ENCODE measurements at regions not wholly inside any gene's neighbourhood (a gene's known extent, or its start where the extent isn't known, plus 50 kb on each side); places are given as distances from the start of the nearest gene placed in this dataset.

DNA sequence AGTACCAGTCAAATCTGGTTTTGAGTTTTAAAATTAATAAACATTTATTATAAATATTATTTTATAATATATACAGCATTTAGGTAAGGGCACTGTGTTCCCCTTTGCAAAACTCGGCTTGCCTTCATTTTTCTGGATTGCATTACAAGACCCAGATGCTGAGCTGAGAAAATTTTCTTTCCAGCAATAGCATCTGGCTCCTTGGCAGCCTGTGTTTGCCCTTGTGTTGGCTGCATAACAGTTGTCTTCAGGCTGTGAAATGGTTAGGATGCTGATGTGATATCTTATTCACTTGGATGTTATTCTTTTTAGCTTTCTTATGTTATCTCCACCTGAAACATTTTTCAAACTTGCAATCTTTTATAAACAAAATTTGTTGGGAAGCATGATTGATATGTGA lies 784.4 kb downstream of the DACH1 start:
- no peak for DNase-seq (ENCODE audit: low read depth)

DNA sequence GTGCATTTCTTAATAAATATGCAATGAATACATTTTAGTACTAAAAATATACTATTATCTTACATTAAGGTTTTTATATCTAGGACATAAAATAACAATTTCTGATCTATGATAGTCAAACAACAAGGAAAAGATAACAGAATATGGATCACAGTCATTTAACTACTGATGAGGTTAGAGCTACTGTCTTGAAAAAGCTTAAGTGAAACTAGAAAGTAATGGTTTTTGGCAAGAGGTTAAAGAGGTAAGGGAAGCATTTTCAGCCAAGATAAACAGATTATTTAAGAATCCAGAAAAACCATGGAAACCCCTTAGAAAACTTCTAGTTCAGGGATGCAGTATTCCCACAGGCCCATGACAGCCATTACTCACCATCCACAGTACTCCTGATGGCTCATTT lies 787.4 kb downstream of the DACH1 start:
- DNase-seq (ENCODE audit: low read depth), result no peak

DNA sequence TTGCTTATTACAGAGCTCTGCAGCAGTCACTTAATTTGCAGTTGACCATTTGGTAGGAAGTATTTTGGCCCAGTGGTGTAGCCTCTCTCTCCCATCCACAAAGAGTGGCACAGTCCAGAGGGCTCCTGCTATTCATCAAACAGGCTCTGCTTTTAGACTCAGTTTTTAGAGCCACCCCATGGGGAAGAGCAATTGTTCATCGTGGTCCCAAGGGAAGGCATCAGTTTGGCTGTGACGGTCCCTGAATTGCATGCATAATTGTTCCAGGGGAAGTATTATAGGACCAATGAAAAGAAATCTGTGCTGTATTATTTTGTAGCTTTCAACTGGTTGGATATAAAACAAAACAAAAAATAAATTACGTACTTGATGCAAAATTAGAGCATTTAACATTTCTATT lies 799.0 kb downstream of the DACH1 start:
- DNase-seq (ENCODE audit: low read depth), result no peak

- DNase-seq (ENCODE audit: low read depth), result no peak
These were observed 799.7 kb downstream of the DACH1 start for GRCh38 chr13:71067165-71067815.

GRCh38 chr13:71056581-71056980 lies 810.4 kb downstream of the DACH1 start:
- DNase-seq (ENCODE audit: low read depth), result no peak

GRCh38 chr13:71055644-71056043 lies 811.4 kb downstream of the DACH1 start:
- DNase-seq (ENCODE audit: low read depth), result no peak

- DNase-seq (ENCODE audit: low read depth), result no peak
These were observed 812.0 kb downstream of the DACH1 start for GRCh38 chr13:71055047-71055446.

- no peak for DNase-seq (ENCODE audit: low read depth)
These were observed 812.6 kb downstream of the DACH1 start for GRCh38 chr13:71054358-71054757.

- no peak for DNase-seq (ENCODE audit: low read depth)
These were observed 815.4 kb downstream of the DACH1 start for GRCh38 chr13:71051573-71051972.

DNA sequence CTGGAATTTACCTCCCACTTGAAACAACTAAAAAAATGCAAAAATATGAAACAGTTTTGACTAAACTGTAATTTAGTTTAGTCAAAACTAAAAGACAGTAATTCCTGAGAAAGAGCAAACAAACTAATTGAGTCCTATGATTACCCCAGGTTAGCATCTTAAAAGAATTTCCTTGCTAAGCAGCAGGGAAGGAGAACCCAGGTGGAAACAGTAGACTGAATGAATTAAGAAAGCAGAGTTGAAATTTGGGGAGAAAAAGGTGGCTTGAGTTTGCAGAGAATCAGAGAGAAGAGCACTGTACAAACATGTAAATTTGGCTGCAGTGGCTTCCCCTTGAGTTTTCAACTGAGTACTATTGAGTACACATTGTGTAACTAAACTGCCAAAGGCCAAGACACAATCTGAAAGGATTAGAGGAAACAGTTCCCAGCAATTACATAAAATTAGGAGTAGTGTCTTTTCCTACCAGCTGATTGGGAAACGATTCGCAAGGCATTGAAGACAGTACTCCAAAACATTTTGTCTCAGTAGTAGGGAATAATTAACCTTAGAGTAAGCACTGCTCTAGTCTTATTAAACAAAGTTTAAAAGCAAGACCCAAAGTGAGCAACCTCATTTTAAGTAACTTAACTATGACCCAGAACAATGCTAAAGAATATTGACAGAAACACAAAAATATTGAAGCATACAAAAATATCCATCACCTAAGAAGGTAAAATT lies 820.5 kb downstream of the DACH1 start:
- DNase-seq (ENCODE audit: low read depth), result no peak

DNA sequence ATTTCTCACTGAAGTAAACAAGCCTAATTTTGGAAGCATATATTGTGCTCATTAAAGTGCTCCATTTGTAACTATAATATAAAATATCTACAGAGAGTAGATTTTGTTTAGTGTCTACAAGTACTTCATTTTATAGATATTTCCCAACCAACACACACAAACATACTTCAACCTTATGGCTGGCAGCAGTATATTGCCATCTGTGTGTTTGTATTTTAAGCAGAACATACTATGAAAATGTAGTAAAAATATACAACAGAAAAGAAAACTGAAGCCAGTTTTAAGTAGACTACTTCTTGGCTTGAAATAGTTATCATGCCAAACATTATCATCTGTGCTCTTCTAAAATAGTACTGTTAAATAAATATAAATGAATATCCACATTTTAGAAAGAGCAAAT lies 821.9 kb downstream of the DACH1 start:
- DNase-seq (ENCODE audit: low read depth), result no peak

DNA sequence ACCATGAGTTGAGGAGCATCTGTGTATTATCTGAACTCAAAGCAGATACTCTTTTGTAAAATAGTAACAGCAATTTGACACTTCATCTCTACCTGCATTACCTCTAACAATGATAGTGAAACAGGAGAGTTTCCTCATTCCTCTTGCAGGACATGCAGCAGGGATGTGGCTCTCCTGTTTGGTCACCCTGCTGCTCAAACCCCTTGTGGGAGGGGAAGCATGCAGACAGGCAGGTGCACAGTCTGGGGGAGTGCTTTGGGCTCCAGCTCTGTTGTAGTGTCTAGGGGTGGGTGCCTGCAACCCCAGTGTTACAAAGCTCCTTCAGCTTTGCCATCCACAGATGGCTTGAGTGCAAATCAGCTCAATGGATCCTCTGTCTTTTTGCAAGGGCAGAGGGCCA lies 827.6 kb downstream of the DACH1 start:
- DNase-seq (ENCODE audit: low read depth), result no peak

GRCh38 chr13:71034018-71034417 lies 833.0 kb downstream of the DACH1 start:
- no peak for DNase-seq (ENCODE audit: low read depth)

DNA sequence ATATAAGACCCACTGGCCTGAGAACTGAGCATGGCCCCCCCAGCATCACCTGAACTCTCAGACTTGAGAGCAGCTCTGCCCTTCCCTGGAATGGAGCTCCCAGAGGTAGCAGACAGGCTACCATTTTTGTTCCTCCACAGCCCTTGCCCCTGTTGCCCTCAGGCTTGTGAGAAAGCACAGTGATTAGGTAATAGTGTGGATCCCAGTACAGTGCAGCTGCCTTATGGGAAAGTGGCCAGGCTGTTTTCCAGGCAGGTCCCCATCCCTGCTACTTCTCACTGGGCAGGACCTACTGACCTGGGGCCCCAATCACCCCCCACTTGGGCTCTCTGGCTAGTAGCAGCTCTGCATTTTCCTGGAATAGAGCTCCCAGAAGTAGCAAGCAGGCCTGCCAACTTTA lies 834.0 kb downstream of the DACH1 start:
- DNase-seq (ENCODE audit: low read depth), result no peak

DNA sequence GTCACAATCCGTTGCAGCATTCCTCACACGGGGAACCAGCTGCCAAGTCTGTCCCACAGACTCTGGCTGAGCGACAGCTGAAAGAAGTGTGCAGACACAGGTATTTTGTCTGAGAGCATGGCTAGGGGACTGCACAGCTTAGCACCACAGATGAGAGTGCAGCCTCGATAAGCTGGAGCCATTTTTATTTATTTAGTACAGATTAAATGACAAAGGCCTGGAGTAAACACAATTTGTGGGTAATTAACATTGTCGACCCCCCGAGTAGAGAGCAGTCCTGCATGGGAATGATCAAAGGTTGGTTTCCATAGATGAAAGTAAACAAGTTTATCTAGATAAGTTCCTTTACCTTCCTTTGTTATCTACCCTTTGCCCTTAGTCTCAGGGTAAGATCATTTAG lies 836.2 kb downstream of the DACH1 start:
- no peak for DNase-seq (ENCODE audit: low read depth)

- no peak for DNase-seq (ENCODE audit: low read depth)
These were observed 838.1 kb downstream of the DACH1 start for GRCh38 chr13:71028884-71029283.

DNA sequence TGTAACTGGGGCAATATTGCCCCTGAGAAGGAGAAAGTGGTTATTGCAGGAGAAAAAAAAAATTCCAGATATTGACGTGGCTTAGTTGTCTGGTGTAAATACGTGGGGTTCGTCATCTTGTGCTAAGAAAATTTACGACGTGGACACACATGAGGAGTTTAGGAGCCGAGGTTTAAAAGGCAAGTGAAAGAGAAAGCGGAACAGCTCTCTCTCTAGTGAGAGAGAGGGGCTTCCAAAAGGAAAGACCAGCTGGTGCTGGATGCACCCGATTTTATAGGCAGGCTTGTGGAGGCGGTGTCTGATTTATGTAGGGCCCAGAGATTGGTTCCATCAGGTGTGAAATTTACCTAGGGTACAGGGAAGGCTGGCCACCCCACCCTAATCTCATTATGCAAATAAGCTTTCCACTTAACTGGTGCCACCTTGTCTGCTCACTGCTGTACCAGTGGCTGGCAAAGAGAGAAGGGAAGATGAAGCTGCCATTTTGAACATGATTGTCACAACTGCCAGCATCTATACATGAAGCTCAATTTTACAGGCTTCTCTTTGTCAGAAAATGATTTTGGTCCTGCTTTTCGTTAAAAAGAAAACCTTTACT lies 845.1 kb downstream of the DACH1 start:
- no peak for DNase-seq (ENCODE audit: low read depth)

DNA sequence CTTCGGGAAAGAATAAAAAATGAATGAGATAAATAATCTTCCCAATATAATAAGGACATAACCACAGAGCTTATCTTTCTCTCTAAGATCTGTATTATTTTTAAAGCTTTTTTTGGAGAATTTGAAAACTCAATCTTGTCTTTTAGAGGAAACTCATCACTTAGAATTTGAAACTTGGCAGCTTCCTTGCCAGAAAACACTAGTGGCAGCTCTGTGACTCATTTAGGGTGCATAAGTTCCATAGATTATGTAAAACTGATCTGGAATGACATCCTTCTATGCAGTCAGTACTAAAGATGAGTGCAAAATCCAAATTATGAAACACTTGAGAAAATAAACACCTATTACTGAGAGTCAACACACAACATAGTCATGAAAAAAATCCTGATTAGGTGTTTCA lies 848.0 kb downstream of the DACH1 start:
- no peak for DNase-seq (ENCODE audit: low read depth)

DNA sequence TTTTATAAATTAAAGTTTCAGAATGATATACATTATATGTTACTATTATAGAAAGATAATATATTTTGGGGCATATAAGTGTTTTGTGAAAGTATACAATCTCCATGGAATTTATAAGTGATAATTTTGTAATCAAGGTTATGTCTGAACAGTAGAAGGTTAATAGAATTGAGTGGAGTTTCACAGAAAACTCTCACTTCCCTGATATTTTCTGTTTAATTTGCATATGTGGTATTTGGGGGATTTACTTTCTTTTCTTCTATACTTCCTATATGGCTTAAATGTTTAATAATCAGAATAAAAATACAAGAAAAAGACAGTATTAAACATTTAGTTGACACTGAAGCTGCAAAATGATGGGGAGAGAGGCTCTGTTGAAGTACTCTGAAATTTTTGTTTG lies 848.5 kb downstream of the DACH1 start:
- DNase-seq (ENCODE audit: low read depth), result no peak

GRCh38 chr13:71017607-71018006 lies 849.4 kb downstream of the DACH1 start:
- DNase-seq (ENCODE audit: low read depth), result no peak

DNA sequence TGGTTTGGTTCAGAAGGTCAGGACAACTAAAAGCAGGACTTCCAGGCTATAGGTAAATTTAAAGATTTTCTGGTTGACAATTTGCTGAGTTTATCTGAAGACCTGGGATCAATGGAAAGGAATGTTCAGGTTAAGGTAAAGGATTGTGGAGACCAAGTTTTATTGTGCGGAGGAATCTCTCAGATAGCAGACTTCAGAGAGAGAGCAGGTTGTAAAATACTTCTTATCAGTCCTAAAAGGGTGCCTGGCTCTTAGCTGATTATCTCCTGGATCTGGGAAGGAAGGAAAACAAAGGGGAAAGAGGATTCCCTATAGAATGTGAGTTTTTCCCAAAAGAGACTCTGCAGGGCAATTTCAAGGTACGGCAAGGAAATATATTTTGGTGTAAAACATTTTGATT lies 851.5 kb downstream of the DACH1 start:
- no peak for DNase-seq (ENCODE audit: low read depth)

- DNase-seq (ENCODE audit: low read depth), result no peak
These were observed 852.0 kb downstream of the DACH1 start for GRCh38 chr13:71015021-71015420.

- DNase-seq (ENCODE audit: low read depth), result no peak
These were observed 861.1 kb downstream of the DACH1 start for GRCh38 chr13:71005919-71006318.

- no peak for DNase-seq (ENCODE audit: low read depth)
These were observed 871.7 kb downstream of the DACH1 start for GRCh38 chr13:70995338-70995737.

Data from activated T-cell treated with anti-CD3 and anti-CD28 coated beads for 24 hours (primary cell).